ENCODE measurements at regions not wholly inside any gene's neighbourhood (a gene's known extent, or its start where the extent isn't known, plus 50 kb on each side); places are given as distances from the start of the nearest gene placed in this dataset.
"Not testable (repeated sequence)": the region's sequence is repeated elsewhere in the genome, so short reads cannot be mapped to it uniquely, and the experiment has no call there.

GRCh38 chr14:105619324-105619723 is 92.9 kb downstream of the TMEM121 start:
- H3K9me3 Mint-ChIP-seq; DNase-seq; H3K4me3 ChIP-seq (ENCODE audit: low read length); intact Hi-C loops (cut with DNase I, micrococcal nuclease); CTCF ChIA-PET; H3K27me3 Mint-ChIP-seq; H3K36me3 ChIP-seq (ENCODE audit: insufficient read depth, low read length); H3K27me3 ChIP-seq (ENCODE audit: control insufficient read depth in 1 of 2, insufficient read depth in 2 of 2, low read length in 2 of 2); H3K4me3 Mint-ChIP-seq; H3K4me1 Mint-ChIP-seq (ENCODE audit: low read depth); POLR2A ChIA-PET; H3K9me3 ChIP-seq (ENCODE audit: control insufficient read depth in 1 of 2, insufficient read depth in 1 of 2, low read length in 2 of 2); ATAC-seq (ENCODE audit: poor library complexity); H3K27ac Mint-ChIP-seq; H3K36me3 Mint-ChIP-seq (ENCODE audit: low read depth); H3K27ac ChIP-seq (ENCODE audit: low read depth in 1 of 2, low read length in 2 of 2); H3K4me1 ChIP-seq (ENCODE audit: insufficient read depth, low read length): not testable (repeated sequence)

- H3K27ac Mint-ChIP-seq; H3K27ac ChIP-seq (ENCODE audit: low read depth in 1 of 2, low read length in 2 of 2); H3K36me3 Mint-ChIP-seq (ENCODE audit: low read depth); H3K9me3 ChIP-seq (ENCODE audit: control insufficient read depth in 1 of 2, insufficient read depth in 1 of 2, low read length in 2 of 2); H3K4me1 ChIP-seq (ENCODE audit: insufficient read depth, low read length); DNase-seq; H3K27me3 ChIP-seq (ENCODE audit: control insufficient read depth in 1 of 2, insufficient read depth in 2 of 2, low read length in 2 of 2); POLR2A ChIA-PET; intact Hi-C loops (cut with DNase I, micrococcal nuclease); H3K4me3 Mint-ChIP-seq; H3K4me3 ChIP-seq (ENCODE audit: low read length); CTCF ChIA-PET; ATAC-seq (ENCODE audit: poor library complexity); H3K9me3 Mint-ChIP-seq; H3K36me3 ChIP-seq (ENCODE audit: insufficient read depth, low read length); H3K27me3 Mint-ChIP-seq; H3K4me1 Mint-ChIP-seq (ENCODE audit: low read depth): not testable (repeated sequence)
Observed at GRCh38 chr14:105620178-105620864, 93.9 kb downstream of the TMEM121 start.

DNA sequence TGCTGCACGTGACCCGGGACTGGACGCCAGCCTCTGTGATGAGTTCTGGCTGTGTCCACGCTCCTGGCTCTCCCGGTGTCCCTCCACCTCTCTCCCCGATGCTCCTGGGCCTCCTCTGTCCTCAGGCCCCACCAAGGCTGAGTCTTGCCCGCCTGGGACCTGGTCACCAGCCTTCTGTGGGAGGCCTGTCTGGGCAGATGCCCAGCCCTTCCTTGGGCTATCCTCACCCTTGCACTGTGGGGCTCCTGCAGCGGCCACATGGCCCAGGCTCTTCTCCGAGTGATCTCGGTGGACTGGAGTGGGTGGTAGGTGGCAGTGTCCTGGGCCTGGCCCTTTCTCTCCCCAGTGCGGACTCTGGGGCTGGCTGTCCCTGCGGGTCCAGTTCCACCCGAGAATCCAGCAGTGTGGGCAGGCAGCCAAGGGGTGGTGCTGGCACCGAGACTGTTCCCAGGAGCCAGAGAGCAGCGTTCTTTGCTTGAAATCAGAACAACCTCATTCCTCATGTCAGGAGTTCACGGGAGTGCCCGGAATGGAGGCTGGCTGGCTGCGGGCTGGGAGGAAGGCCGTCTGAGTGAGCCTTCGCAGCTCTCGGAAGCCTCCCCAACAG is 94.6 kb downstream of the TMEM121 start:
- H3K4me1 ChIP-seq (ENCODE audit: insufficient read depth, low read length); H3K27me3 Mint-ChIP-seq; H3K27ac Mint-ChIP-seq; CTCF ChIA-PET; H3K36me3 ChIP-seq (ENCODE audit: insufficient read depth, low read length); H3K9me3 ChIP-seq (ENCODE audit: control insufficient read depth in 1 of 2, insufficient read depth in 1 of 2, low read length in 2 of 2); H3K4me3 ChIP-seq (ENCODE audit: low read length); H3K27ac ChIP-seq (ENCODE audit: low read depth in 1 of 2, low read length in 2 of 2); H3K27me3 ChIP-seq (ENCODE audit: control insufficient read depth in 1 of 2, insufficient read depth in 2 of 2, low read length in 2 of 2); ATAC-seq (ENCODE audit: poor library complexity); H3K4me3 Mint-ChIP-seq; intact Hi-C loops (cut with DNase I, micrococcal nuclease); H3K9me3 Mint-ChIP-seq; H3K4me1 Mint-ChIP-seq (ENCODE audit: low read depth); H3K36me3 Mint-ChIP-seq (ENCODE audit: low read depth); POLR2A ChIA-PET: not testable (repeated sequence)
- DNase-seq = peak in 1 of 14 experiments; percentile 31

DNA sequence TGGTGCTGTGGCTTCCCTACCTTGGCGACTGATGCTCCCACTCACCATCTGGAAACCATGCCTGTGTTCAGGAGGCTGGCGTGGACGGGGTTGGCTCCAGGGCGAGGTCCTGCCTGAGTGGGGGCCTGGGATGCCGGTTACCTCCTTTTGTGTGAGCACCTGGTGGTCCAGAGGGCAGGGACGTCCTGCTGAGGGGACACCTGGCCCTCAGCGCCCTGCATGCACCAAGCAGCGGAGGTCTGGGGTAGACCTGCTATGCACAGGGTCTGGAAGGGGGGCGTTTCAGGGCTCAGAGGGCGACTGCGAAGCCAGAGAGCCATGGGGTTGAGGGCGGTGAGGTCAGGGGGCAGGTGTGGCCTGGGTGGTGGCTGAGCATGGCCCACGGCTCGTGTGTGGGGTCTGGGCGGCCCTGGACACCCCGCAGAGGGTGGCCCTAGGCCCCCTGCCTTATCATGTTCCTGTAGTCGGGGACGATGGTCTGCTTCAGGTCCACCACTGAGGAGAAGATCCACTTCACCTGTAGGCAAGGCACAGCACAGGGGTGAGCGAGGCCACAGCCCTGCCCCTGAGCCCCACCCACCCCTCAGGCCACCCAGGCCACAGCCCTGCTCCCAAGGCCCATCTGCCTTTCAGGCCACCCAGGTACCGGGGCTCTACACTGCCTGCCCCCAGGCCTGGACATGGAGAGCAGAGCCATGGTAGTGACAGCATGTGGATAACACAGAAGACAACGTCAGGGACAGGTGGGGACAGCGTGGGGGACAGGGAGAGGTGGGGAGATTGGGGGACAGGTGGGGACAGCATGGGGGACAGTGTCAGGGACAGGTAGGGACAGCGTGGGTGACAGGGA is 95.3 kb downstream of the TMEM121 start:
- intact Hi-C loops (cut with DNase I, micrococcal nuclease); H3K4me1 ChIP-seq (ENCODE audit: insufficient read depth, low read length); H3K27ac ChIP-seq (ENCODE audit: low read depth in 1 of 2, low read length in 2 of 2); H3K9me3 ChIP-seq (ENCODE audit: control insufficient read depth in 1 of 2, insufficient read depth in 1 of 2, low read length in 2 of 2); H3K4me1 Mint-ChIP-seq (ENCODE audit: low read depth); H3K4me3 ChIP-seq (ENCODE audit: low read length); CTCF ChIA-PET; H3K9me3 Mint-ChIP-seq; H3K27me3 Mint-ChIP-seq; H3K4me3 Mint-ChIP-seq; H3K36me3 ChIP-seq (ENCODE audit: insufficient read depth, low read length); H3K27me3 ChIP-seq (ENCODE audit: control insufficient read depth in 1 of 2, insufficient read depth in 2 of 2, low read length in 2 of 2); ATAC-seq (ENCODE audit: poor library complexity); POLR2A ChIA-PET; H3K27ac Mint-ChIP-seq; H3K36me3 Mint-ChIP-seq (ENCODE audit: low read depth): not testable (repeated sequence)
- peak in 2 of 14 experiments; percentile 1 to 32 for DNase-seq

All from CD4-positive, alpha-beta T cell (primary cell).